Left ventricle myocardium superior (tissue), 1 donor: ENCODE measurements at regions not wholly inside any gene's neighbourhood (a gene's known extent, or its start where the extent isn't known, plus 50 kb on each side); places are given as distances from the start of the nearest gene placed in this dataset.
A peak's percentile ranks its signal among the peaks of the same experiment; 100 is the strongest.

Experiments used
- ATAC-seq: fragments of 200-7000 bp; cut with Tn5 transposase; one replicate; pipeline ENCODE4 v1.9.1; 2020; ENCODE audit warnings: mild to moderate bottlenecking, moderate library complexity
- DNase-seq: peaks from one replicate; pipeline ENCODE4 v3.0.0-alpha.2; 2020
- intact Hi-C: fragments of 100-400 bp; cut with micrococcal nuclease; formaldehyde crosslinking; loops from one replicate; pipeline ENCODE4 v1.11.0; 2022
- donor health status: DM: no; HTN: yes; CAD: no; lungs with severe emphysema.

GRCh38 chr4:11342401-11342800, 86.3 kb downstream of the HS3ST1 start:
- DNase-seq = no peak
- intact Hi-C loops = no loop called here
- ATAC-seq = no peak

- no peak for DNase-seq
- ATAC-seq = no peak
- intact Hi-C loops = no loop called here
These were observed 87.2 kb downstream of the HS3ST1 start for GRCh38 chr4:11341337-11342043.

- ATAC-seq (no peak), DNase-seq (no peak)
- intact Hi-C loops = no loop called here
These were observed 89.5 kb downstream of the HS3ST1 start for GRCh38 chr4:11338956-11339782.

GRCh38 chr4:11337287-11337686, 91.4 kb downstream of the HS3ST1 start:
- ATAC-seq = no peak
- no peak for DNase-seq
- intact Hi-C loops = no loop called here

GRCh38 chr4:11336435-11336834, 92.3 kb downstream of the HS3ST1 start:
- ATAC-seq (peak; percentile 70), DNase-seq (no peak)
- intact Hi-C loops = no loop called here

- ATAC-seq (no peak), DNase-seq (no peak)
- intact Hi-C loops = no loop called here
These were observed 93.8 kb downstream of the HS3ST1 start for GRCh38 chr4:11334887-11335286.

- ATAC-seq (no peak), DNase-seq (no peak)
These were observed 100.3 kb downstream of the HS3ST1 start for GRCh38 chr4:11328401-11328800.

GRCh38 chr4:11326021-11326420, 102.7 kb downstream of the HS3ST1 start:
- no peak for ATAC-seq
- DNase-seq = no peak
- intact Hi-C loops = no loop called here

More at GRCh38 chr4:11328401-11328800, 100.3 kb downstream of the HS3ST1 start:
- intact Hi-C loops = no loop called here

- intact Hi-C loops = no loop called here
- ATAC-seq (no peak), DNase-seq (no peak)
These were observed 104.9 kb downstream of the HS3ST1 start for GRCh38 chr4:11323771-11324170.

- DNase-seq (no peak), ATAC-seq (no peak)
- intact Hi-C loops = no loop called here
These were observed 115.3 kb downstream of the HS3ST1 start for GRCh38 chr4:11313157-11313943.

- ATAC-seq (peak; percentile 98), DNase-seq (no peak)
- intact Hi-C loops = no loop called here
These were observed 116.3 kb downstream of the HS3ST1 start for GRCh38 chr4:11312389-11312788.

- DNase-seq (no peak), ATAC-seq (no peak)
- intact Hi-C loops = no loop called here
These were observed 127.5 kb downstream of the HS3ST1 start for GRCh38 chr4:11301075-11301660.

GRCh38 chr4:11299836-11300235, 128.9 kb downstream of the HS3ST1 start:
- intact Hi-C loops = no loop called here
- DNase-seq = no peak
- no peak for ATAC-seq

- no peak for DNase-seq
- ATAC-seq = no peak
- intact Hi-C loops = no loop called here
These were observed 129.7 kb downstream of the HS3ST1 start for GRCh38 chr4:11299016-11299415.

- ATAC-seq = no peak
- DNase-seq = no peak
- intact Hi-C loops = no loop called here
These were observed 130.2 kb downstream of the HS3ST1 start for GRCh38 chr4:11298451-11298850.

GRCh38 chr4:11297627-11298026, 131.1 kb downstream of the HS3ST1 start:
- intact Hi-C loops = no loop called here
- DNase-seq (no peak), ATAC-seq (no peak)

- DNase-seq (no peak), ATAC-seq (no peak)
- intact Hi-C loops = no loop called here
These were observed 131.5 kb downstream of the HS3ST1 start for GRCh38 chr4:11297201-11297600.

GRCh38 chr4:11293866-11294265, 134.8 kb downstream of the HS3ST1 start:
- intact Hi-C loops = no loop called here
- no peak for DNase-seq
- no peak for ATAC-seq

- no peak for DNase-seq
- ATAC-seq = no peak
- intact Hi-C loops = no loop called here
These were observed 141.6 kb downstream of the HS3ST1 start for GRCh38 chr4:11287055-11287454.

- intact Hi-C loops = no loop called here
- no peak for ATAC-seq
- no peak for DNase-seq
These were observed 142.2 kb downstream of the HS3ST1 start for GRCh38 chr4:11286533-11286932.
